ENCODE measurements at regions not wholly inside any gene's neighbourhood (a gene's known extent, or its start where the extent isn't known, plus 50 kb on each side); places are given as distances from the start of the nearest gene placed in this dataset.

DNA sequence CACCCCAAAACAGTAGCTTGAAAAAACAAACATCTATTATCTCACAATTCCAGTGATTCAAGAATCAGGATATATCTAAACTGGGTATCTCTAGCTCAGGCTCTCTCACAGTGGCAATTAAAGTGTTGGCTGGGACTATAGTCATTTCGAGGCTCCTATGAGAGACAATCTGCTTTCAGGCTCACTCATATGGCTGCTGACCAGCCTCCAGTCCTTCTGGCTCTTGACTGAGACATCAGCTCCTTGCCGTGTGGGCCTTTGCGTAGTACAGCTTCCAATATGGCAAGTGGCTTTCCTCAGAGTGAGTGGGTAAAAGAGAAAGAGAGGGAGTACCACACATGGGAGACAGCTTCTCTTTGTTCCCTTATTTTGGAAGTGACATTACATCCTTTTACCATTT lies 327.2 kb downstream of the CENPW start (continued):
- TF ChIP-seq, protein P1, sequence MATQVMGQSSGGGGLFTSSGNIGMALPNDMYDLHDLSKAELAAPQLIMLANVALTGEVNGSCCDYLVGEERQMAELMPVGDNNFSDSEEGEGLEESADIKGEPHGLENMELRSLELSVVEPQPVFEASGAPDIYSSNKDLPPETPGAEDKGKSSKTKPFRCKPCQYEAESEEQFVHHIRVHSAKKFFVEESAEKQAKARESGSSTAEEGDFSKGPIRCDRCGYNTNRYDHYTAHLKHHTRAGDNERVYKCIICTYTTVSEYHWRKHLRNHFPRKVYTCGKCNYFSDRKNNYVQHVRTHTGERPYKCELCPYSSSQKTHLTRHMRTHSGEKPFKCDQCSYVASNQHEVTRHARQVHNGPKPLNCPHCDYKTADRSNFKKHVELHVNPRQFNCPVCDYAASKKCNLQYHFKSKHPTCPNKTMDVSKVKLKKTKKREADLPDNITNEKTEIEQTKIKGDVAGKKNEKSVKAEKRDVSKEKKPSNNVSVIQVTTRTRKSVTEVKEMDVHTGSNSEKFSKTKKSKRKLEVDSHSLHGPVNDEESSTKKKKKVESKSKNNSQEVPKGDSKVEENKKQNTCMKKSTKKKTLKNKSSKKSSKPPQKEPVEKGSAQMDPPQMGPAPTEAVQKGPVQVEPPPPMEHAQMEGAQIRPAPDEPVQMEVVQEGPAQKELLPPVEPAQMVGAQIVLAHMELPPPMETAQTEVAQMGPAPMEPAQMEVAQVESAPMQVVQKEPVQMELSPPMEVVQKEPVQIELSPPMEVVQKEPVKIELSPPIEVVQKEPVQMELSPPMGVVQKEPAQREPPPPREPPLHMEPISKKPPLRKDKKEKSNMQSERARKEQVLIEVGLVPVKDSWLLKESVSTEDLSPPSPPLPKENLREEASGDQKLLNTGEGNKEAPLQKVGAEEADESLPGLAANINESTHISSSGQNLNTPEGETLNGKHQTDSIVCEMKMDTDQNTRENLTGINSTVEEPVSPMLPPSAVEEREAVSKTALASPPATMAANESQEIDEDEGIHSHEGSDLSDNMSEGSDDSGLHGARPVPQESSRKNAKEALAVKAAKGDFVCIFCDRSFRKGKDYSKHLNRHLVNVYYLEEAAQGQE (IDR thresholded peaks at IDR 0.05; ENCODE audit: unreplicated experiment) = no peak
- TF ChIP-seq STAT1 (IDR thresholded peaks at IDR 0.05; ENCODE audit: unreplicated experiment) = no peak
- TF ChIP-seq ZNF114 (CRISPR knock-in tag; IDR thresholded peaks at IDR 0.05) = no peak
- TF ChIP-seq JUNB (IDR thresholded peaks at IDR 0.05; ENCODE audit: unreplicated experiment) = no peak
- TF ChIP-seq, protein P2, sequence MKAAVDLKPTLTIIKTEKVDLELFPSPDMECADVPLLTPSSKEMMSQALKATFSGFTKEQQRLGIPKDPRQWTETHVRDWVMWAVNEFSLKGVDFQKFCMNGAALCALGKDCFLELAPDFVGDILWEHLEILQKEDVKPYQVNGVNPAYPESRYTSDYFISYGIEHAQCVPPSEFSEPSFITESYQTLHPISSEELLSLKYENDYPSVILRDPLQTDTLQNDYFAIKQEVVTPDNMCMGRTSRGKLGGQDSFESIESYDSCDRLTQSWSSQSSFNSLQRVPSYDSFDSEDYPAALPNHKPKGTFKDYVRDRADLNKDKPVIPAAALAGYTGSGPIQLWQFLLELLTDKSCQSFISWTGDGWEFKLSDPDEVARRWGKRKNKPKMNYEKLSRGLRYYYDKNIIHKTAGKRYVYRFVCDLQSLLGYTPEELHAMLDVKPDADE (IDR thresholded peaks at IDR 0.05) = no peak
- no peak for TF ChIP-seq CREB1 (CRISPR knock-in tag; IDR thresholded peaks at IDR 0.05; ENCODE audit: low read depth)
- TF ChIP-seq EZH2 (IDR thresholded peaks at IDR 0.05; ENCODE audit: low read depth, unreplicated experiment) = no peak
- no peak for TF ChIP-seq POLR2AphosphoS5 (IDR thresholded peaks at IDR 0.05; ENCODE audit: low read depth)
- TF ChIP-seq EZH2phosphoT487 (IDR thresholded peaks at IDR 0.05; ENCODE audit: unreplicated experiment) = no peak

DNA sequence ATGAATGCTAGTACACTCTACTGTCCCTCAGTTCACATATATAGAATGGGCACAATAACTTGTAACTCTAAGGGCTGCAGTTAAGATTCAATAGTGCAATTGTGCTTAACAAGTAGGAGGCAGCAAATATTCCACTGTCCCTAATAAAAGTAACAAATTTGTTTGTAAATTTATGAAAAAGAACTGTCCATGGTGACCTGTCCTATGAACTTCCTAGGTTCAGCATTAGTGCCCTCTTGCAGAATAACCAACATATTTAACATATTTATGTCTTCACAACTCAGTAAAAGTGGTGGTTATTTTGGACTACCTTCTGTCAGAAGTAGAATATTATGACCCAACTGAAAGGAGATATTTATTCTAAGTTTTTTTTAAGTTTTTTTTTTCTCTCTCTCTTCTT lies 327.8 kb downstream of the CENPW start:
- peaks cover 12% of the 10 kb centered on the region for H3K9me3 Mint-ChIP-seq
- Histone ChIP-seq H3K4me1 (ENCODE audit: insufficient read depth) (no peaks in the 10 kb centered on the region), H3K27me3 (ENCODE audit: insufficient read depth) (no peaks in the 10 kb centered on the region), H3K27ac (ENCODE audit: low read depth) (no peak overlapping the region), H3K36me3 (ENCODE audit: insufficient read depth) (peaks cover 2% of the 10 kb centered on the region; the same call in 1 of the 2 replicates), H3K4me3 (no peak overlapping the region), H4K20me1 (replicated peaks; ENCODE audit: insufficient read depth) (no peaks in the 10 kb centered on the region), H3K4me2 (no peak overlapping the region), H3F3A (replicated peaks; ENCODE audit: low read depth) (no peaks in the 10 kb centered on the region), H3K79me2 (replicated peaks; ENCODE audit: insufficient read depth) (no peaks in the 10 kb centered on the region), H2AFZ (no peak overlapping the region), H3K9me2 (ENCODE audit: insufficient read depth) (no peaks in the 10 kb centered on the region)
- DNase-seq (ENCODE audit: low spot score) = no peak
- no peaks in the 10 kb centered on the region for H3K4me1 Mint-ChIP-seq
- peaks cover 3% of the 10 kb centered on the region; the same call in 2 of the 3 replicates for H3K36me3 Mint-ChIP-seq (ENCODE audit: low read depth)
- H3K27ac Mint-ChIP-seq = no peak overlapping the region
- no peak overlapping the region for H3K4me3 Mint-ChIP-seq
- H3K27me3 Mint-ChIP-seq (ENCODE audit: insufficient read depth, low read depth, poor library complexity) = peaks cover 2% of the 10 kb centered on the region
- no peak for ATAC-seq
- TF ChIP-seq, protein P2 (IDR thresholded peaks at IDR 0.05) = no peak
- TF ChIP-seq ZNF114 (CRISPR knock-in tag; IDR thresholded peaks at IDR 0.05) = no peak
- TF ChIP-seq, protein P3, sequence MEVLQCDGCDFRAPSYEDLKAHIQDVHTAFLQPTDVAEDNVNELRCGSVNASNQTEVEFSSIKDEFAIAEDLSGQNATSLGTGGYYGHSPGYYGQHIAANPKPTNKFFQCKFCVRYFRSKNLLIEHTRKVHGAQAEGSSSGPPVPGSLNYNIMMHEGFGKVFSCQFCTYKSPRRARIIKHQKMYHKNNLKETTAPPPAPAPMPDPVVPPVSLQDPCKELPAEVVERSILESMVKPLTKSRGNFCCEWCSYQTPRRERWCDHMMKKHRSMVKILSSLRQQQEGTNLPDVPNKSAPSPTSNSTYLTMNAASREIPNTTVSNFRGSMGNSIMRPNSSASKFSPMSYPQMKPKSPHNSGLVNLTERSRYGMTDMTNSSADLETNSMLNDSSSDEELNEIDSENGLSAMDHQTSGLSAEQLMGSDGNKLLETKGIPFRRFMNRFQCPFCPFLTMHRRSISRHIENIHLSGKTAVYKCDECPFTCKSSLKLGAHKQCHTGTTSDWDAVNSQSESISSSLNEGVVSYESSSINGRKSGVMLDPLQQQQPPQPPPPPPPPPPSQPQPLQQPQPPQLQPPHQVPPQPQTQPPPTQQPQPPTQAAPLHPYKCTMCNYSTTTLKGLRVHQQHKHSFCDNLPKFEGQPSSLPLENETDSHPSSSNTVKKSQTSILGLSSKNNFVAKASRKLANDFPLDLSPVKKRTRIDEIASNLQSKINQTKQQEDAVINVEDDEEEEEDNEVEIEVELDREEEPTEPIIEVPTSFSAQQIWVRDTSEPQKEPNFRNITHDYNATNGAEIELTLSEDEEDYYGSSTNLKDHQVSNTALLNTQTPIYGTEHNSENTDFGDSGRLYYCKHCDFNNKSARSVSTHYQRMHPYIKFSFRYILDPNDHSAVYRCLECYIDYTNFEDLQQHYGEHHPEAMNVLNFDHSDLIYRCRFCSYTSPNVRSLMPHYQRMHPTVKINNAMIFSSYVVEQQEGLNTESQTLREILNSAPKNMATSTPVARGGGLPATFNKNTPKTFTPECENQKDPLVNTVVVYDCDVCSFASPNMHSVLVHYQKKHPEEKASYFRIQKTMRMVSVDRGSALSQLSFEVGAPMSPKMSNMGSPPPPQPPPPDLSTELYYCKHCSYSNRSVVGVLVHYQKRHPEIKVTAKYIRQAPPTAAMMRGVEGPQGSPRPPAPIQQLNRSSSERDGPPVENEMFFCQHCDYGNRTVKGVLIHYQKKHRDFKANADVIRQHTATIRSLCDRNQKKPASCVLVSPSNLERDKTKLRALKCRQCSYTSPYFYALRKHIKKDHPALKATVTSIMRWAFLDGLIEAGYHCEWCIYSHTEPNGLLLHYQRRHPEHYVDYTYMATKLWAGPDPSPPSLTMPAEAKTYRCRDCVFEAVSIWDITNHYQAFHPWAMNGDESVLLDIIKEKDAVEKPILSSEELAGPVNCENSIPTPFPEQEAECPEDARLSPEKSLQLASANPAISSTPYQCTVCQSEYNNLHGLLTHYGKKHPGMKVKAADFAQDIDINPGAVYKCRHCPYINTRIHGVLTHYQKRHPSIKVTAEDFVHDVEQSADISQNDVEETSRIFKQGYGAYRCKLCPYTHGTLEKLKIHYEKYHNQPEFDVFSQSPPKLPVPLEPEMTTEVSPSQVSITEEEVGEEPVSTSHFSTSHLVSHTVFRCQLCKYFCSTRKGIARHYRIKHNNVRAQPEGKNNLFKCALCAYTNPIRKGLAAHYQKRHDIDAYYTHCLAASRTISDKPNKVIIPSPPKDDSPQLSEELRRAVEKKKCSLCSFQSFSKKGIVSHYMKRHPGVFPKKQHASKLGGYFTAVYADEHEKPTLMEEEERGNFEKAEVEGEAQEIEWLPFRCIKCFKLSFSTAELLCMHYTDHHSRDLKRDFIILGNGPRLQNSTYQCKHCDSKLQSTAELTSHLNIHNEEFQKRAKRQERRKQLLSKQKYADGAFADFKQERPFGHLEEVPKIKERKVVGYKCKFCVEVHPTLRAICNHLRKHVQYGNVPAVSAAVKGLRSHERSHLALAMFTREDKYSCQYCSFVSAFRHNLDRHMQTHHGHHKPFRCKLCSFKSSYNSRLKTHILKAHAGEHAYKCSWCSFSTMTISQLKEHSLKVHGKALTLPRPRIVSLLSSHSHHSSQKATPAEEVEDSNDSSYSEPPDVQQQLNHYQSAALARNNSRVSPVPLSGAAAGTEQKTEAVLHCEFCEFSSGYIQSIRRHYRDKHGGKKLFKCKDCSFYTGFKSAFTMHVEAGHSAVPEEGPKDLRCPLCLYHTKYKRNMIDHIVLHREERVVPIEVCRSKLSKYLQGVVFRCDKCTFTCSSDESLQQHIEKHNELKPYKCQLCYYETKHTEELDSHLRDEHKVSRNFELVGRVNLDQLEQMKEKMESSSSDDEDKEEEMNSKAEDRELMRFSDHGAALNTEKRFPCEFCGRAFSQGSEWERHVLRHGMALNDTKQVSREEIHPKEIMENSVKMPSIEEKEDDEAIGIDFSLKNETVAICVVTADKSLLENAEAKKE (CRISPR knock-in tag; IDR thresholded peaks at IDR 0.05) = no peak
- no peak for TF ChIP-seq POLR2AphosphoS5 (IDR thresholded peaks at IDR 0.05; ENCODE audit: low read depth)
